Liver (tissue), 8 donors: ENCODE measurements at regions not wholly inside any gene's neighbourhood (a gene's known extent, or its start where the extent isn't known, plus 50 kb on each side); places are given as distances from the start of the nearest gene placed in this dataset.

Experiments
- DNase-seq: peaks from one replicate; pipeline ENCODE4 v3.0.0-alpha.2; 2017; ENCODE audit warnings: low spot score
- H3K27ac ChIP-seq, 2 donors: one replicate each; pipeline ENCODE4 v1.7.0; 2013; ENCODE audit warnings: inconsistent platforms in 2 of 2, low read length in 2 of 2, control low read depth in 1 of 2, low read depth in 1 of 2, mild to moderate bottlenecking in 1 of 2
- H3K27me3 ChIP-seq, 4 donors: one replicate each; pipeline versions ENCODE4 v1.6.1 to v1.7.0; 2013; ENCODE audit warnings: low read length in 3 of 4, inconsistent platforms in 1 of 4, mild to moderate bottlenecking in 1 of 4, moderate library complexity in 1 of 4; ENCODE audit not compliant: control insufficient read depth in 4 of 4, insufficient read depth in 4 of 4
- H3K36me3 ChIP-seq, 4 donors: one replicate each; pipeline versions ENCODE4 v1.6.1 to v1.7.0; 2013; ENCODE audit warnings: low read length in 3 of 4, mild to moderate bottlenecking in 3 of 4, low read depth in 1 of 4, moderate library complexity in 1 of 4; ENCODE audit not compliant: control insufficient read depth in 4 of 4, insufficient read depth in 3 of 4
- H3K4me1 ChIP-seq, 4 donors: one replicate each; pipeline versions ENCODE4 v1.6.1 to v1.7.0; 2013; ENCODE audit warnings: low read length in 3 of 4, mild to moderate bottlenecking in 3 of 4, moderate library complexity in 1 of 4; ENCODE audit not compliant: control insufficient read depth in 4 of 4, insufficient read depth in 4 of 4
- H3K4me3 ChIP-seq, 3 donors: one replicate each; pipeline versions ENCODE4 v1.6.1 to v1.7.0; 2013; ENCODE audit warnings: low read length in 3 of 3, control low read depth in 1 of 3, low read depth in 1 of 3, mild to moderate bottlenecking in 1 of 3
- H3K9ac ChIP-seq, 2 donors: one replicate each; pipeline ENCODE4 v1.7.0; 2013; ENCODE audit warnings: low read length in 2 of 2, mild to moderate bottlenecking in 2 of 2, moderate library complexity in 2 of 2, control low read depth in 1 of 2, low read depth in 1 of 2
- H3K9me3 ChIP-seq, 4 donors: one replicate each; pipeline versions ENCODE4 v1.6.1 to v1.7.0; 2013; ENCODE audit warnings: low read length in 3 of 4; ENCODE audit not compliant: control insufficient read depth in 4 of 4
- CTCF ChIP-seq: fragments of 150-350 bp; IDR thresholded peaks from 2 replicates; pipeline ENCODE4 v1.5.1; 2017; ENCODE audit warnings: improper control_type of control experiment, low read depth, low read length; ENCODE audit not compliant: missing input control
- FOXA1 ChIP-seq: IDR thresholded peaks from 2 replicates; pipeline ENCODE4 v1.6.1; 2016; ENCODE audit warnings: antibody characterized with exemption
- FOXA2 ChIP-seq: IDR thresholded peaks from 2 replicates; pipeline ENCODE4 v1.6.1; 2016; ENCODE audit warnings: antibody characterized with exemption
- HNF4A ChIP-seq, 2 donors: conservative IDR thresholded peaks; 2 replicates each; pipeline ENCODE4 v1.6.1; 2016; ENCODE audit warnings: antibody characterized with exemption in 2 of 2, mild to moderate bottlenecking in 2 of 2
- HNF4G ChIP-seq: IDR thresholded peaks from 2 replicates; pipeline ENCODE4 v1.6.1; 2016; ENCODE audit warnings: antibody characterized with exemption
- JUND ChIP-seq, 2 donors: IDR thresholded peaks; 2 replicates each; pipeline ENCODE4 v1.6.1; 2016; ENCODE audit warnings: antibody characterized with exemption in 2 of 2
- NR2F2 ChIP-seq: IDR thresholded peaks from 2 replicates; pipeline ENCODE4 v1.6.1; 2016; ENCODE audit warnings: antibody characterized with exemption
- RAD21 ChIP-seq, 2 donors: IDR thresholded peaks; 2 replicates each; pipeline ENCODE4 v1.6.1; 2016; ENCODE audit warnings: antibody characterized with exemption in 2 of 2, mild to moderate bottlenecking in 2 of 2
- RXRA ChIP-seq, 2 donors: IDR thresholded peaks; 2 replicates each; pipeline ENCODE4 v1.6.1; 2017 to 2018; ENCODE audit warnings: antibody characterized with exemption in 2 of 2, mild to moderate bottlenecking in 1 of 2
- SP1 ChIP-seq: IDR thresholded peaks from 2 replicates; pipeline ENCODE4 v1.6.1; 2018; ENCODE audit warnings: antibody characterized with exemption, mild to moderate bottlenecking
- TAF1 ChIP-seq: conservative IDR thresholded peaks from 2 replicates; pipeline ENCODE4 v1.6.1; 2016; ENCODE audit warnings: antibody characterized with exemption, mild to moderate bottlenecking
- YY1 ChIP-seq: IDR thresholded peaks from 2 replicates; pipeline ENCODE4 v1.6.1; 2016; ENCODE audit warnings: antibody characterized with exemption, mild to moderate bottlenecking
- ZBTB33 ChIP-seq: IDR thresholded peaks from 2 replicates; pipeline ENCODE4 v1.6.1; 2016; ENCODE audit warnings: antibody characterized with exemption
- WGBS: extraction: QIAGEN DNeasy Blood & Tissue Kit; methylation state at CpG from one replicate; pipeline ENCODE4 v1.1.7; 2013; 5-methylcytosine and 5-hydroxymethylcytosine counted together
- TF ChIP-seq, protein P1 (sequence below): IDR thresholded peaks from 2 replicates; pipeline ENCODE4 v1.6.1; 2016; ENCODE audit warnings: antibody characterized with exemption, mild to moderate bottlenecking
- TF ChIP-seq, protein P2 (sequence below): IDR thresholded peaks from 2 replicates; pipeline ENCODE4 v1.6.1; 2016; ENCODE audit warnings: antibody characterized with exemption
- donor health status: healthy.
- donor health status: healthy.
- donor health status: healthy.
- donor health status: healthy.
- donor health status: healthy.

DNA sequence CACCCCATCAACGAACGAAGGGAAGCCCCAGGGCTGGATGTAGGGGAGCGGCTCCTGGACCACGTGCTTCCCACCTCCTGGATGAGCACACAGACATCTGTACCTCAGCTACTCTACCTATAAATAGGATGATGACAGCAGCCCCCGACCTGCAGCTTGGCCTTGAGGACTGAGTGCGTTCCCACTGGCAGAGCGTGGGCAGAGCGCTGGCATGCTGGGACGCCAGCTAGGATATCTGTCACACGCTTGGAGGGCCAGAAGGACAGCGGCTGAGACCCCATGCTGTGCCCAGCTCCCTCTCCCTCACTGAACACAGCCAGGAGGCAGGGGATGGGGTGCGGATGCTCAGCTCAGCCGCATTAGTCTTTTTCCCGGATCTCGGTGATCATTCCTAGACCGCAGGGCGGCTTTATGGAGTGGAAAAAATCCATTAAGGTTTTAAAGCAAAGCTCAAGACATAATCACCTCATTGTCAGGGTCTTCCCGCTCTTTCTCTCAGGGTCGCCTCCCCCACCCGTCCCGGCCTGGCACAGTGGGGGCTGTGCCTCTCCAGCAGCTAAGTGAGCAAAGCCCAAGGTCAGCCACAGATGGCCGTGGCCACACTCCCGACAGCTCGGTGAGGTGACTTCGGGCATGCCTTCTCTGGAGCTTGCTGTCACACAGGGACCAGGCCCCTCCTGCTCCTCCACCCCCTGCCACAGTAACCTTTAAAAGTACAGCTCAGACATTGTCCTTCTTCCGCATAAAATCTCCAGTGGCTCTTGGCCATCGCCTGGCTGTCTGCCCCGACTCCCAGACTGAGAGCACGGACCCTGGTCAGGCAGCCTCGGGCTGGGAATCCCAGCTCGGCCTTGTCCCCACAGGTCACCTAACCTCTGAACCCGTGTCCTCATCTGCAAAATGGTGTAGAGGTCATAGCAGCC, 69.6 kb upstream of the SHISAL1 start:
- no peak for DNase-seq
- Histone ChIP-seq H3K27me3 (no peaks in the 10 kb centered on the region), H3K27ac (peak overlapping the region in 1 of 2 donors; percentile 4), H3K4me1 (peaks cover 4 to 22% (median 16%) of the 10 kb centered on the region in 4 donors), H3K9me3 (peaks cover 0 to 6% (median 1%) of the 10 kb centered on the region in 4 donors), H3K4me3 (no peak overlapping the region), H3K9ac (no peak overlapping the region), H3K36me3 (no peaks in the 10 kb centered on the region)
- TF ChIP-seq JUND (IDR thresholded peaks at IDR 0.05) (peak in 1 of 2 donors; percentile 11), YY1 (peak; percentile 17), HNF4G (no peak), RXRA (IDR thresholded peaks at IDR 0.05) (peak; percentile 89 to 92), NR2F2 (peak; percentile 91), RAD21 (IDR thresholded peaks at IDR 0.05) (no peak), ZBTB33 (no peak), HNF4A (conservative IDR thresholded peaks at IDR 0.05) (peak; percentile 58 to 76), FOXA2 (no peak)
- TF ChIP-seq, protein P1, sequence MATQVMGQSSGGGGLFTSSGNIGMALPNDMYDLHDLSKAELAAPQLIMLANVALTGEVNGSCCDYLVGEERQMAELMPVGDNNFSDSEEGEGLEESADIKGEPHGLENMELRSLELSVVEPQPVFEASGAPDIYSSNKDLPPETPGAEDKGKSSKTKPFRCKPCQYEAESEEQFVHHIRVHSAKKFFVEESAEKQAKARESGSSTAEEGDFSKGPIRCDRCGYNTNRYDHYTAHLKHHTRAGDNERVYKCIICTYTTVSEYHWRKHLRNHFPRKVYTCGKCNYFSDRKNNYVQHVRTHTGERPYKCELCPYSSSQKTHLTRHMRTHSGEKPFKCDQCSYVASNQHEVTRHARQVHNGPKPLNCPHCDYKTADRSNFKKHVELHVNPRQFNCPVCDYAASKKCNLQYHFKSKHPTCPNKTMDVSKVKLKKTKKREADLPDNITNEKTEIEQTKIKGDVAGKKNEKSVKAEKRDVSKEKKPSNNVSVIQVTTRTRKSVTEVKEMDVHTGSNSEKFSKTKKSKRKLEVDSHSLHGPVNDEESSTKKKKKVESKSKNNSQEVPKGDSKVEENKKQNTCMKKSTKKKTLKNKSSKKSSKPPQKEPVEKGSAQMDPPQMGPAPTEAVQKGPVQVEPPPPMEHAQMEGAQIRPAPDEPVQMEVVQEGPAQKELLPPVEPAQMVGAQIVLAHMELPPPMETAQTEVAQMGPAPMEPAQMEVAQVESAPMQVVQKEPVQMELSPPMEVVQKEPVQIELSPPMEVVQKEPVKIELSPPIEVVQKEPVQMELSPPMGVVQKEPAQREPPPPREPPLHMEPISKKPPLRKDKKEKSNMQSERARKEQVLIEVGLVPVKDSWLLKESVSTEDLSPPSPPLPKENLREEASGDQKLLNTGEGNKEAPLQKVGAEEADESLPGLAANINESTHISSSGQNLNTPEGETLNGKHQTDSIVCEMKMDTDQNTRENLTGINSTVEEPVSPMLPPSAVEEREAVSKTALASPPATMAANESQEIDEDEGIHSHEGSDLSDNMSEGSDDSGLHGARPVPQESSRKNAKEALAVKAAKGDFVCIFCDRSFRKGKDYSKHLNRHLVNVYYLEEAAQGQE = no peak
- TF ChIP-seq, protein P2, sequence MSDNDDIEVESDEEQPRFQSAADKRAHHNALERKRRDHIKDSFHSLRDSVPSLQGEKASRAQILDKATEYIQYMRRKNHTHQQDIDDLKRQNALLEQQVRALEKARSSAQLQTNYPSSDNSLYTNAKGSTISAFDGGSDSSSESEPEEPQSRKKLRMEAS = no peak
- 57% methylated on average over 32 of the region's 32 CpGs for WGBS

GRCh38 chr22:44381761-44382115, 69.0 kb upstream of the SHISAL1 start:
- Histone ChIP-seq H3K4me3 (no peak overlapping the region), H3K9me3 (peaks cover 0 to 6% (median 1%) of the 10 kb centered on the region in 4 donors), H3K9ac (no peak overlapping the region), H3K36me3 (no peaks in the 10 kb centered on the region), H3K4me1 (peaks cover 4 to 22% (median 16%) of the 10 kb centered on the region in 4 donors), H3K27me3 (no peaks in the 10 kb centered on the region), H3K27ac (no peak overlapping the region)
- TF ChIP-seq TAF1 = no peak
- no peak for TF ChIP-seq FOXA2
- no peak for TF ChIP-seq HNF4G
- no peak for TF ChIP-seq CTCF
- no peak for TF ChIP-seq SP1
- no peak for TF ChIP-seq RAD21 (IDR thresholded peaks at IDR 0.05)
- no peak for TF ChIP-seq FOXA1
- TF ChIP-seq JUND (IDR thresholded peaks at IDR 0.05) = no peak
- no peak for DNase-seq
- WGBS = 88% methylated on average over 3 of the region's 3 CpGs
